Dermis blood vessel endothelial cell (primary cell): ENCODE measurements at regions not wholly inside any gene's neighbourhood (a gene's known extent, or its start where the extent isn't known, plus 50 kb on each side); places are given as distances from the start of the nearest gene placed in this dataset.

Experiments
- DNase-seq: peaks from one replicate; pipeline ENCODE4 v3.0.0; 2010

DNA sequence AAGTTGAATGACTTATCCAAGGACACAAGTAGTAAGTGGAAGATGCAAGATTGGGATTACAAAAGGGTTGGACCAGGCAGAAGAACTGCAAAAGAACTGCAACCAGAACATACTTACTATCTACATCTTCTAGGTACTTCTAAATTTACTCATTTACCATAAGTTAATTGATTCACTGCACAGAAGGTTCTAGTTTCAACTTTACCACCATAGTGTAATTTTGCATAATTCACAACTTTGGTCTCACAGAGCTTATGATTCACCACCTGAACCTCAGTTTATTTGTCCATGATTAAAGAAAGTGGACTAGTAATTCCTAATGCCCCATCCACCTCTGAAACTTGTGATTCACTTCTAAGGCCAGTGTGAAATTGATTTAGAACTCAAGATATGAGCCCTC, 236.8 kb upstream of the UBE2E2 start:
- no peak for DNase-seq

DNA sequence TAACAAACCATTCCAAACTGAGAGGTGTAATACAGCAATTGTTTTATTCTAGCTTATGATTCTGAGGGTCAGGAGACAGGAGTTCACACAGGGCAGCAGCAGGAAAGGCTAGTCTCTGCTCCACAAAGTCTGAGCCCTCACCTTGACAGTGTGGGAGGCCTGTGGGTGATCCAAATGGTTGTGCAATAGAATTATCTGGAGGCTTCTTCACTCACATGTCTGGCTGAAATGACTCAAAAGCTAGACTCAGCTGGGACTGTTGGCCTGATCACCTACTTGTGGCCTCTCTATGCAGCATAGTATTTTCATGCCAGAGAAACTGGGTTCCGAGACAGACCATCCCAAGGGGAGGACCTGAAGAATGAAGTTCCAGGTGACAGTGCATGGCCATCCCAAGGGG, 233.9 kb upstream of the UBE2E2 start:
- no peak for DNase-seq

- DNase-seq = no peak
Observed at GRCh38 chr3:22971497-22971896, 231.6 kb upstream of the UBE2E2 start.

DNA sequence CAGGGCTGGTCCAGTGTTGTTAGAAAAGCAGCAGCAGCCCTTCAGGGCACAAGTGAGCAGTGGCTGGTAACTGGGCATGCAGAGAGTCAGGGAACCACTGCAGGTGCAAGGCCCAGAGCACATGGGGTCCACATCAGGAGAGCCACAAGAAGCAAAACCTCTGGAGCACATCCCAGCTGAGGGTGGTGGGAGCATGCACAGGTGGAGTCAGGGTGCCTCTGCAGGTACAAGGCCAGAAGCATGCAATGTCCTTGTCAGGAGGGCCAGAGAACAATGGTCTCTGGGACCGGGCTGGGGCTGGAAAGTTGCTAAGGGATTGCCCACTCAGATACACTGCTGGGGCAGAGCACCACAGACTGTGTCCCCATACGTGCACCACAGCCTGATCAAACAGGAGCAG, 226.1 kb upstream of the UBE2E2 start:
- DNase-seq = no peak

- no peak for DNase-seq
Observed at GRCh38 chr3:22977650-22978289, 225.4 kb upstream of the UBE2E2 start.

DNA sequence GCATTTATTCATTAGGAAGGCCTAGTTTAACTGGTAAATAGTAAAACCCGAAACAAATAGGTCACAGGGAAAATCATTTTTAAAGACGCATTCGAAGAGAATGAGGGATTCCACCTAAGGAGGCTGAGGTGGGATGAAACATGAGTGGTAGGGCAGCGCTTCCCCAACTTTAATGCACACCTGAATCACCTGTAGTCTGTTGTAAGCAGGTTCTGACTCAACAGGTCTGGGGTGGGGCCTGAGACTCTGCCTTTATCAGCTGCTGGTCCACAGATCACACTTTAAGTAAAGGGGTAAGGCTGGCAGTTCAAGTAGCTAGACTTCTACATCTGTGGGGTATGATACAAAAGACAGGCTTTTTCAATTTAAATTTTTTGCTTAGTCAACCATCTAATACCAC, 223.5 kb upstream of the UBE2E2 start:
- DNase-seq = no peak

- DNase-seq = no peak
Observed at GRCh38 chr3:22980346-22980745, 222.8 kb upstream of the UBE2E2 start.

DNA sequence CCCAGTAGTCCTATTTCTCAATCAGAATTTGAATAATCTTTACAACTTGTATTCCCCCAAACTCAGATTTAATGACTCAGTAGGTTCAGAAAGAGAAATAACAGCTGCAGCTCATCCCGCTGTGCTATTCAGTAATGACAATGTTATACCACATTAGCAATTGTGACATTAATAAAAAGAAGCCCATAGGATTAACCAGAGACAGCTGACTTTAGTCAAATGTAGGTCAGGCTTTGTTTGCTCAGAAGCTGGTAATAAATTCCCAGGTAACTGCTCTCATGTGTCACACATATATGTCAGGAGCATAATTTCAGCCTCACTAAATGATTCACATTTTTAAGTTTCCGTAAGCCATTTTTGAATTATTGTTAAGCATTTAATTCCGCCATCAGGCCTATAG, 222.0 kb upstream of the UBE2E2 start:
- no peak for DNase-seq

- no peak for DNase-seq
Observed at GRCh38 chr3:22981861-22982260, 221.3 kb upstream of the UBE2E2 start.

- DNase-seq = no peak
Observed at GRCh38 chr3:22982981-22983587, 220.0 kb upstream of the UBE2E2 start.

- DNase-seq = no peak
Observed at GRCh38 chr3:22986958-22987357, 216.2 kb upstream of the UBE2E2 start.

DNA sequence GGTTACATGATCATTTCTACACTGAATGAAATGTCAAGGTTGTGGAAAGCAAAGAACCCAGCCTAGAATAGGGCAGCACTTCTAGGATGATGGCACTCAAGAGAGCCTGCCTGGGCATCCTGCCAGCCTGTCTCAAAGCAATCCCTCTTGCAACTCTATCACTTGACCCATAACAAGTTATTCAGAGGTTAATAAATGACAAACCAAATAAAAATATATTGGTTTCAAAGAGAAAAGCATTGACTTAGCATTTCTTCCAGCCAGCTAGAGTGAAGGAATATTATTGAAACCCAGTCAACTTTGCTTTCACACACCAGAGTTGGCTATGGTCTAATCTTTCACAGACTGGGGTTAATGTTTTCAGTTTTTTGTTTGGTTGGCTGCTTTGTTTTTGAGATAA, 214.6 kb upstream of the UBE2E2 start:
- no peak for DNase-seq

DNA sequence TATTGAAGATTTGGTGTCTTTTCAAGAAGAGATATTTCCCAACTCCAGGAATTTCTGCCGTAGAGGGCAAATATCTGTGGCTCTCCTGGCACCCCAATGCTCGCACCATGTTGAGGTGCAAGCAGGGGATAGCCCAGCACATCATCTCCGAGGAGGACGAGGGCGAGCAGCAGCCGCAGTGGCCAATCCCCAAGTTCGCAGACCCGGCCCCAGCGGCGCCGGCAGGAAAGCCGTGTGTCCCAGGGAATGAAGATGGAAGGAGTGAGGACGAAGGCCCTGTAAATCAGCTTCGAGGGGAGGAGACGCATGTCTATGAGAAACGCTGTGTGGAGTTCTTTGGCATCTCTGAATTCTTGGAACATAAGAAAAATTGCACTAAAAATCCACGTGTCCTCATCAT, 213.4 kb upstream of the UBE2E2 start:
- DNase-seq = no peak

DNA sequence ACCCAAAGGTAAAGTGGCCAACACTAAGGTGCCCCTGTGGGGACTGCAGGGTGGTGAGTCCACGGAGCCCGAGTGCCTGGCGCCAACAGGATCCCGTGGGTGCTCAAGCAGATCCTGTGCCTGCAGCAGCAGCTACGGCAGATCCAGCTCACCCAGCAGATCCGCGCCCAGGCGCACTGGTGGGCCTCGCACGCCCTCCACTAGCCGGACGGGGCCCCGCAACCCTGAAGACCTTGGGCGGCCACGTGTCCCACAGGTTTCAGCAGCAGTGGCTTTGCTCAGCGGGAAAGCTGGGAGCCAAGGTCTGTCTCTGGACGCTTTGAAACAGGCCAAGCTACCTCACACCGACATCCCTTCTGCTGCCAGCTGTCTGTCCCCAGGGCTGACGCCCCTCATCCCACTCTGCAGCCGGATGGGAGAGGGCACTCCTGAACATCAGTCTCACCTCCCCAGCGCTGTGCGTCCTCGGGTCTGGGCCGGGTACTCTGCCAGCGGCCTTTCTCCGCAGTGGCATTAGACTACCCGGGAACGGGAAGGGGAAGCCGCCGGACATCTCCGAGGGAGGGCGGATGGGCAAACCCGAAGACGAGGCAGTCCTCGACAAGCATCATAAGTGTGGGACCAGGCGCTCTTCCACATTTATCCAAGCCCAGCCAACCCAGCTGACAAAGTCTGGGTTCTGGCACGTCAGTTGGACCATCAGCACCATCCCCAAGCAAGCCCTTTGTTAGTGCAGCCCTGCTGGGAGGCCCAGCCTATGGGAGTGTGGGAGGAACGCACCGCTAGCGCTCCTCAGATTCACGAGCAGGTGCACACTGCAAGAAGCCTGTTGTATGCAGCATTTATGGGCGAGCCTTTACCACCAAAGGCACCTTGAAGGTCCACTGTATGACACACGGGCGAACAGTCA, 212.6 kb upstream of the UBE2E2 start:
- no peak for DNase-seq

DNA sequence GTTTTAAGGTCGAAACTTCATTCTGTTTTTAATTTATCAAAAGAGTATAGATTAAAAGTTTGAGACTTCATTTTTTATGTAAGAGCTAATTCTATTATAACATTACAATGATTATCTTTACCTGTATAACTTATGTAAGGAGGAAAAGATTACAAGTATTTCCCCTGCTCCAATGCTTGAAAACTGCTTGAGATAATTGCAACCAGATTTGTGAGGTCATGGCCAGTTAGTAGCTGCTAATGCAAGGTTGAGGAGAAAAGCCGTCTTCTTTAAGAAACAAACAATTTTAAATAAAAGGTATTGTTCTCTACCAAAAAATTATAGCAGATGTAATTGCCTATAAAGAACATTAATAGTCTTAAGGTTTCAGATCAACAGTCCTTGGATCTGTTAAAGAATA, 208.3 kb upstream of the UBE2E2 start:
- no peak for DNase-seq

GRCh38 chr3:22996920-22997571, 206.1 kb upstream of the UBE2E2 start:
- DNase-seq = no peak

- no peak for DNase-seq
Observed at GRCh38 chr3:23000371-23000770, 202.8 kb upstream of the UBE2E2 start.

GRCh38 chr3:23002151-23002550, 201.0 kb upstream of the UBE2E2 start:
- no peak for DNase-seq

GRCh38 chr3:23002836-23003732, 200.0 kb upstream of the UBE2E2 start:
- DNase-seq = peak; percentile 60

- no peak for DNase-seq
Observed at GRCh38 chr3:23003733-23004046, 199.4 kb upstream of the UBE2E2 start.

GRCh38 chr3:23004971-23005370, 198.2 kb upstream of the UBE2E2 start:
- DNase-seq = peak; percentile 40

GRCh38 chr3:23017801-23018200, 185.3 kb upstream of the UBE2E2 start:
- DNase-seq = peak; percentile 7
